SK-N-SH treated with all-trans-retinoic acid at 6 μM for 48 hours (cell line): ENCODE measurements at regions not wholly inside any gene's neighbourhood (a gene's known extent, or its start where the extent isn't known, plus 50 kb on each side); places are given as distances from the start of the nearest gene placed in this dataset.

Experiments
- CREB5 ChIP-seq: fragments of 250-450 bp; sonication (Bioruptor Pico); IDR thresholded peaks from 2 replicates; pipeline ENCODE4 v1.5.1; 2020; ENCODE audit warnings: low read depth, mild to moderate bottlenecking, moderate library complexity
- ESRRG ChIP-seq: fragments of 250-450 bp; sonication (Bioruptor Pico); IDR thresholded peaks from 2 replicates; pipeline ENCODE4 v1.6.1; 2021; ENCODE audit warnings: mild to moderate bottlenecking
- PATZ1 ChIP-seq: fragments of 250-450 bp; sonication (Bioruptor Pico); IDR thresholded peaks from 2 replicates; pipeline ENCODE4 v1.8.0; 2020; ENCODE audit warnings: mild to moderate bottlenecking, moderate library complexity, borderline replicate concordance
- POU6F1 ChIP-seq: fragments of 250-450 bp; sonication (Bioruptor Pico); IDR thresholded peaks from 2 replicates; pipeline ENCODE4 v1.8.0; 2021; ENCODE audit warnings: low read depth, mild to moderate bottlenecking, moderate library complexity, borderline replicate concordance
- RARB ChIP-seq: fragments of 250-450 bp; sonication (Bioruptor Pico); IDR thresholded peaks from 2 replicates; pipeline ENCODE4 v1.8.0; 2021; ENCODE audit warnings: mild to moderate bottlenecking, moderate library complexity
- TCF4 ChIP-seq: fragments of 250-450 bp; sonication (Bioruptor Pico); IDR thresholded peaks from 2 replicates; pipeline ENCODE4 v1.8.0; 2021; ENCODE audit warnings: mild to moderate bottlenecking, moderate library complexity, borderline replicate concordance
- TSHZ2 ChIP-seq: fragments of 250-450 bp; sonication (Bioruptor Pico); IDR thresholded peaks from 2 replicates; pipeline ENCODE4 v1.5.0; 2020; ENCODE audit warnings: mild to moderate bottlenecking, moderate library complexity
- ZC3H10 ChIP-seq: fragments of 250-450 bp; sonication (Bioruptor Pico); IDR thresholded peaks from 2 replicates; pipeline ENCODE4 v1.5.1; 2021; ENCODE audit warnings: mild to moderate bottlenecking, moderate library complexity
- ZFP3 ChIP-seq: fragments of 250-450 bp; sonication (Bioruptor Pico); IDR thresholded peaks from 2 replicates; pipeline ENCODE4 v1.5.0; 2020; ENCODE audit warnings: mild to moderate bottlenecking, moderate library complexity
- ZNF8 ChIP-seq: fragments of 450-650 bp; formaldehyde crosslinking; IDR thresholded peaks from 2 replicates; pipeline ENCODE4 v1.5.0; 2020; ENCODE audit warnings: mild to moderate bottlenecking, moderate library complexity
- TF ChIP-seq, protein P1 (sequence below): fragments of 250-450 bp; sonication (Bioruptor Pico); IDR thresholded peaks from 2 replicates; pipeline ENCODE4 v1.5.1; 2021; ENCODE audit warnings: mild to moderate bottlenecking, moderate library complexity

DNA sequence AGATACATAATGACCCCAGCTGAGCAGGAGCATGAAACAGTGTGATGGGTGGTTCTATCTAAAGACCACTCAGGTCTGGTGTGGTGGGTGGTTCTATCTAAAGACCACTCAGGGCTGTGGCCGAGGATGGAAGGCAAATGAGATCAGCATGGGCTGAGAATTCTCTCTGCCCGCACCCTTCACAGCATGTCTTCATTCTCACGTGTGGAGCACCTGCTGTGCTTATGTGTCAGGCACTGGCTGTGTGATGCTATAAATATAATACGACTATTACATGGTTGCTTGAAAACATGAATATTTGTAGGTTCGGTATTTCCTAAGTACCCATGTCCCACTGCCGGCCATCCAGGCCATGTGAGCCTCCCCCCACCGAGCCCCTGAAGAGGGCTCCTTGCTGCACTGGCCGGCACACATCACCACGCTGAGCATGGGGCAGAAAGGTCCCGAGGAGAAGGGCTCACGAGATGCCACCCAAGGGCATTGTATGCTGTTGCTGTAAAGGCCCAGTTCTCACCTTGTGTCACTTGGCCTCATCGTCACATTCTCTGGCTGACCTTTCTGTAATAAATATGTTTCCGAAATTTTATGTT, 810.2 kb downstream of the UQCRFS1 start:
- no peak for TF ChIP-seq ESRRG (CRISPR knock-in tag)
- TF ChIP-seq RARB (CRISPR knock-in tag) = no peak
- no peak for TF ChIP-seq TCF4
- TF ChIP-seq ZNF8 = no peak
- no peak for TF ChIP-seq CREB5 (CRISPR knock-in tag)
- TF ChIP-seq ZC3H10 (CRISPR knock-in tag) = no peak
- no peak for TF ChIP-seq TSHZ2 (CRISPR knock-in tag)
- no peak for TF ChIP-seq ZFP3 (CRISPR knock-in tag)
- no peak for TF ChIP-seq PATZ1 (CRISPR knock-in tag)
- TF ChIP-seq, protein P1, sequence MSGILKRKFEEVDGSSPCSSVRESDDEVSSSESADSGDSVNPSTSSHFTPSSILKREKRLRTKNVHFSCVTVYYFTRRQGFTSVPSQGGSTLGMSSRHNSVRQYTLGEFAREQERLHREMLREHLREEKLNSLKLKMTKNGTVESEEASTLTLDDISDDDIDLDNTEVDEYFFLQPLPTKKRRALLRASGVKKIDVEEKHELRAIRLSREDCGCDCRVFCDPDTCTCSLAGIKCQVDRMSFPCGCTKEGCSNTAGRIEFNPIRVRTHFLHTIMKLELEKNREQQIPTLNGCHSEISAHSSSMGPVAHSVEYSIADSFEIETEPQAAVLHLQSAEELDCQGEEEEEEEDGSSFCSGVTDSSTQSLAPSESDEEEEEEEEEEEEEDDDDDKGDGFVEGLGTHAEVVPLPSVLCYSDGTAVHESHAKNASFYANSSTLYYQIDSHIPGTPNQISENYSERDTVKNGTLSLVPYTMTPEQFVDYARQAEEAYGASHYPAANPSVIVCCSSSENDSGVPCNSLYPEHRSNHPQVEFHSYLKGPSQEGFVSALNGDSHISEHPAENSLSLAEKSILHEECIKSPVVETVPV (CRISPR knock-in tag) = no peak
- no peak for TF ChIP-seq POU6F1 (CRISPR knock-in tag)
